GM19328 (cell line): ENCODE measurements at regions not wholly inside any gene's neighbourhood (a gene's known extent, or its start where the extent isn't known, plus 50 kb on each side); places are given as distances from the start of the nearest gene placed in this dataset.
A peak's percentile ranks its signal among the peaks of the same experiment; 100 is the strongest.
"Not testable (repeated sequence)": the region's sequence is repeated elsewhere in the genome, so short reads cannot be mapped to it uniquely, and the experiment has no call there.

Source experiments
- ATAC-seq: cut with Tn5 transposase; IDR thresholded peaks from one replicate; pipeline ENCODE4 v1.9.1; 2021; ENCODE audit warnings: mild to moderate bottlenecking, moderate library complexity; ENCODE audit not compliant: unreplicated experiment

DNA sequence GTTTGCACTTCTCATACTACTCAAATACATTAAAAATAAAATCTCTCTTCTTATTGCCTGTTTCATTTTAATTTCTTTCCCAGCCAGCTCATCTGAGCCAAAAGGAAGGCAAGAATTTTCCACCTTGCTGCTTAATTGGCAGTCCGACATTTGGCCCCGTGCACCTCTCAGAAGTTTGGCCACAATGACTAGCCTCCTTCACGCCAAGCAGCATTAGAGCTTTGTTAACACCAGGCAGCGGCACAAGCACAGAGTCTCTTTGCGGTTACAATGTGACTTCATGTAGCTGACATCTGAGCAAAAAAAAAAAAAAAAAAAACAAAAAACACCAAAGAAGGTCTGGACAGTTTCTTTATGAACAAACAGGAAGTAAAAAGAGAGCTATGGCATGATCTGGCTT, 248.9 kb downstream of the OSR1 start:
- ATAC-seq, result no peak

DNA sequence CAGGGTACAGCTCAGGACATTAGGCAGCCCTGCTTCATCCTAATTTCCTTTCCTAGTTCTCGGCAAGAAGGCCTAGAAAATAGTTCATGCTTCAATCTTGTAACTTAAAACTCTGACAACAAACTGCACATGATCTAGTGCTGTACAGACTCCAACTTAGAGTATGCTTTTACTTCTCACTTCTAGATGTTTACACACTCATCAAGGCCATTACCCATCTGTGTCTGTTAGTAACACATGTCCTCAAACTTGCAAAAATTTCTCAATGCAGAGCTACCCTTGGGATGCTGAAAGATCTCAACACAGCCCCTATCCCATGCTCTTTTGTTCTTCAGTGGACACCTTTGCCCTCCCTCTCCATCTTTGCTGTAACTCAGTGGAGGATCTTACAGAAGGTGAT, 252.0 kb downstream of the OSR1 start:
- ATAC-seq, result no peak

DNA sequence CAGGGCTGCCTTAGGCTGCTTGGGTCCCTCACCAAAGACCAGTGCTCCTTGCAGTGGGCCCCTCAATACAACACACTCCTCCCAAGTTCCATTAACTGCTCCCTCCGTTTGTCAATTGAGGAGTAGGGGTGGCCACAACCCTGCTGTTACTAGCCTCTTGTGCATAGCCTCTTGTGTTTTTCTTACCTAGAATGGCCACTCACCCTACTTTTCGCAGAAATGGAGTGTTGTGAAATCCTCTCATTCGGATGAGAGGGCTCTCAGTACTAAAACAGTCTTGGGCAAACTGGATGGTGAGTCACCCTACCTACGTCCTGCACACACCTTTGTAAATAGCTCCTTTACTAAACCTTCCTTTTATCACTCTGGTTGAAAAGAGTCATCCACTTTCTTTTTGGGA, 253.9 kb downstream of the OSR1 start:
- ATAC-seq, result no peak

DNA sequence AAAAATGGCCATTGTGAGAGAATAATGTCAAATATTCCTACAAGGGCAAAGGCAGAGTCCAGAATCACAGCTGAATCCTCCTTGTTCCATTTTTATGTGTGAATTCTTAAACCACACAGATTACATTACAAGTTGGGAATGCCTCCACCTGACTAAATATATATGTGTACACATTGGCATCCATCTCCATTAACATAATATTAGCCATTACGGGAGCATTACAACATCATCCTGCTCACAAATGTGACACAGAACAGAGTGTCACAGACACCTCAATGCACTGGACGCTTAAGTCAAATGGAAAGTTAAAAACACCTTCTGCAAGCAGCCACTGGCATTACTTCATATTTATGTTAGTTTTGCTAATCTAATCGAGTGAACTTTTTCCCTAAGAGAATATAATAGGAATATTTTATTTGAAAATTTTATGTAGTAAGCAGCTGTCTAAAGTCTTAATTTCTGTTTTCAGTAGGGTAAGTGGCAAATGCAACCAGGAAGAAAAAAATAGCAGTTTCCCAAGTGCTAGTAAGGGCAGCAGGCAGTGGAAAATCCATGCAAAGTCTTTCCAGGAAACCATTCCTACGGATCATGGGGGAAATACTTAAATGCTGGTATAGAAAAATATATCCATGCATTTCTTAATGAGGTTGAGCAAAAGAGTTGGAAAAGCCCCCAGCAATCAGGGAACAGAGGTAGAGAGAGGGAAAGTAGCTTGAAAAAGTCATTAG, 255.6 kb downstream of the OSR1 start:
- no peak for ATAC-seq

DNA sequence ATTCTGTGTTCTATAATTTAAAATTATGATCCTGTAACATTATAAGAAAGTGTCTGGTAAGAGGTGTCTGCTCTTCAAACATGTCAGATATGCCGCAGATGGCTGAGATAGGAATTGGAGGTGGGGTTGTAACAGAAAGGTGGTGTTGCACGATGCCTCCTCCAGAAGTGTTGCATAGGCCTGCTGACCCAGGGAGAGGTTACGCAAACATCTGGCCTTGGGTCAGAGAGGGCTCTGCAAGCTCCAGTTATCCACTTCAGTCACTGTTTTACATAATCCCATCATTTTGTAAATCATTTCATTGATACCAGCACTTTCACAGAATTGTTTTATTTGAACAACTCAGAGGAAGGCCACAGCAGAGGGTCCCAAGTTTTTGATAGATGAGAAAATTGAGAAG, 256.5 kb downstream of the OSR1 start:
- ATAC-seq, result no peak

DNA sequence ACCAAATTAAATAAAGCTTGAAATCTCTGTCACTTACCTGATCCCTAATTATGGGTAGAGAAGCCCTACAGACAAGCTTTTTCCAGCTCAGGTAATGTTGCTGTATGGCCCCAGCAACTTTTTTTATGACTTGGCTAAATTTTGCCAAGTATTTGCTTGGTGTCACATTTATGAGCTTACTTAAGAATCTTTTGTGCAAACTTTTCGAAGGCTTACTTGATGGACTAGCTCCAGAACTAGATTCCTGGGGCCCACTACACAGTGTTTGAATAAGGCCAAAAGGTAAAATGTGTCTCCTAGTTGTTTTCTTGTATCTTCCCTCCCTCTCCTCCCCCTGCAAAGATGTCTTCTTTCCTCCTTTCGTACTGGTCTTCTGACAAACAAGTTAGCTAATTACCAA, 257.9 kb downstream of the OSR1 start:
- no peak for ATAC-seq

DNA sequence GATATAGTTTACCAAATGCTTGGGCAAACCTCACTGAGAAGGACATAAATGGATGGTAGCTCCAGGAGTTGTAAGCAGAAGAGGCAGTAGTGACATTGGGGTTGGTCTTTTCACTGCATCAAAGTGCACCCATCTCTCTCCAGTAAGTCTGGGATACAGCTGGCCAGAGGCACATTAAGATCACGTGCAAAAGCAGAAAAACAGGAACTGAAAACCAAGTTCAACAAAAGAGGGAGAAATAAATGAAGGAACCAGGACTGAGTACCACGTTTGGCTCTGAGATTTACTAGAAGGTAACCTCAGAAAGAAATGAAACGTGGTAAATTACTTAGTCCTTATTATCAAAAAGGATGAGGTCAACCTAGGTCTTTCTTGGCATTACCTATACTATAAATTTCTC, 259.2 kb downstream of the OSR1 start:
- ATAC-seq, result no peak

DNA sequence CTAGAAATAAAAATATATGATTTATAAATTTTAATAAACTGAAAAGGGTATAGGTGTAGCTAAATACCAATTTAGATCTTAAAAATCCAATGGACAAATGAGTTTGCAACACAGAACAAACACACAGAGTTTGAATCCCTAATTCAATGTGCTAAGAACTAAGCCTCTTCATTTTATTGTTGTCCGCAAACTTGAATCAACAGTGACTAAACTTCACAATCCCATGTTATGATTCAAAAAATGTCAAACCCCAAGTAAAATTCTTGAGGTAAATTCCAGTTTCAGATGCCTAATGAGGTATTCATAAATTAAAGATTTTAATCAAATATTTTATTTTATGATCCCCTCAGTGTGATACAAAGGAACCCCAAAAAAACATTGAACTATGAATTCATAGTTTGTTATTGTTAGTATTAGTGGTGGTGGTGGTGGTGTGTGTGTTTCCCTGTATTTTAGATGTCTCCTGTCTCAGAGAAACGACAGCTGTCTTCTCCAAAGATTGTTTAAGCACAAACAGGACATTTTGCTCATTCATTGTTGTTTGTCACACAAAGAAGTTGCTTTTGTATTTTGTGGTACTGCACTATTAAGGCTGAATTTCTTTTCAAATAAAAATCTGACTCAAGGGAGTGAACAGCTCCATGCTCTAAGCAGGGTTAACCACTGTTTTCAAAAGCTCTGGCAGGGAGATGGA, 259.8 kb downstream of the OSR1 start:
- no peak for ATAC-seq

DNA sequence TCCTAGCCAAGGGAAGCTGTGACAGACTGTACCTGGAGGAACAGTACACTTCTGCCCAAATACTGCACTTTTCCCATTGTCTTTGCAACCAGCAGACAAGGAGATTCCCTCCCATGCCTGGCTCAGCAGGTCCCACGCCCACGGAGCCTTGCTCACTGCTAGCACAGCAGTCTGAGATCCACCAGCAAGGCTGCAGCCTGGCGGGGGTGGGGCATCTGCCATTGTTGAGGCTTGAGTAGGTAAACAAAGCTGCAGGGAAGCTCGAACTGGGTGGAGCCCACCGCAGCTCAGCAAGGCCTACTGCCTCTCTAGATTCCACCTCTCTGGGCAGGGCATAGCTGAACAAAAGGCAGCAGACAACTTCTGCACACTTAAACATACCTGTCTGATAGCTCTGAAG, 268.9 kb downstream of the OSR1 start:
- ATAC-seq, result not testable (repeated sequence)

DNA sequence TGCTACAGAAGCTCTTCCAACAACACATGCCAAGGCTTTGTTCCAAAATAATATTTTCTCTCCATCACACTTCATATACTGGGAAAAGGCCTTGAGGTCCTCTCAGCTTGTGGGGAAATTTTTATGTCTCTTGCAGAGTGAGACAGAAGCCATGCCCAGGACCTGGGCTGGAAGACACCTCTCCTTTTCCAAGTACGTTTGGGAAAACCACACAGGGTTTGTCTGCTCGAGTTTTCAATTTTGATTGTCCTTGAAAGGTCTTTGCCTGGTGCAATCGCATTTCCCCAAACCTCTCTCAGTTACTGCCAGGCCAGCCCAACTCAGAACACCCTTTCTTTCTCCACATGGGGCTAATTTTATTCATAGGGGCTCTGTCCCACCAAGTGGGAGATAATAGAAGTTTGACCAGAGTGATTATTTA, 272.2 kb downstream of the OSR1 start:
- no peak for ATAC-seq

DNA sequence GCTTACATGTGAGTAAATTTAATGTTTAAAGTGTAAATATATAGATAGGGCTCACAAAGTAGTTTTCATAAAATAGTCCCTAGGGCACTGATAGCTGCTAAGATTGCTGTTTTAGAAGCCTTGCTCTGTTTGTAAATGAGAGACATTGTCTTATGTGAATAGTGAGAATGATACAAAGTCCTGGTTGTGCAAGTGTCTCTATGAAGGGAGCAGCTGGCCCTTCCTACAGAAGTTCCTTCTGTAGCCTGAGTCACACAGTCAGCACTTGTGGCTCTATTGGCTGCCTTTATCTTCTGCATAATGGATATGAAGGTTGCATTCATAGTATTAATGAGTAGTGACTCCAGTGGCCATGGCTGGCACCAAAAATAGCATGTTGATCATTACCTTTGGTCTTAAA, 279.7 kb downstream of the OSR1 start:
- ATAC-seq, result no peak

DNA sequence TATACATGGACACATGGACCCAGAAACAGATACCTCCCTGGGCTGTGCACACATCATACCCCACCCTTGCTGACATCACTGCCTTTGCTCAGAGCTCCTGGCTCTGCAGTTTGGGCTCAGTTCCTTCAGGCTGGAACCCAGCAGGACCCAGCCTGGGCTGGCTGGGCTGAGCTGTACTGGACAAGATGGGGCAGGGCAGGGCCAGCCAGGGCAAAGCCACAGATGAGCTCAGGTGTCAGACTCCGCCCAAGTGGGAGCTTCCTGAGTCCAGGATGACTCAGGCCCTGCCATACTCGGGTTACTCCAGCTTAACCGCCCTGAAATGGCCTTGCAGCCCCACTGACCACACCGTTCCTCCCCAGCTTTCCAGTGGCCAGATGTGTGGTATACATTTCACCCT, 284.9 kb downstream of the OSR1 start:
- no peak for ATAC-seq

DNA sequence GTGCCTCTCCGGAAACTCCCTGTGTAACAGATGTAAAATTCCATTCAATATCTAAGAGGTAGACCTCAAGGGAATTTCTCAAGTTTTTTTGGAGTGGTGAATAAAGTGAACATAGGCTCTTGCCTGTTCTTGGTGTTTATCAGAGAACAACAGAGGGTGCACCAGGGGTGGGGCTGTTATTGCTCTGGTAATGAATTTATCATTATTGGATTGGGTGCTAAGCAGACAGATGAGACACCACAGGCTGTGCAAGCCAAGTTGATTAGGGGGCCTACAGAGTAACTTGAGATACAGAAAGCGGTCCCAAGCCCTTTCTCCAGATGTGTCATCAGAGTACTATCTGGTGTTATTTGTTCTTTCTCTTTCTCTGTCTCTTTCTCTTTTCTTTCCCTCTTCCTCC, 286.3 kb downstream of the OSR1 start:
- no peak for ATAC-seq

DNA sequence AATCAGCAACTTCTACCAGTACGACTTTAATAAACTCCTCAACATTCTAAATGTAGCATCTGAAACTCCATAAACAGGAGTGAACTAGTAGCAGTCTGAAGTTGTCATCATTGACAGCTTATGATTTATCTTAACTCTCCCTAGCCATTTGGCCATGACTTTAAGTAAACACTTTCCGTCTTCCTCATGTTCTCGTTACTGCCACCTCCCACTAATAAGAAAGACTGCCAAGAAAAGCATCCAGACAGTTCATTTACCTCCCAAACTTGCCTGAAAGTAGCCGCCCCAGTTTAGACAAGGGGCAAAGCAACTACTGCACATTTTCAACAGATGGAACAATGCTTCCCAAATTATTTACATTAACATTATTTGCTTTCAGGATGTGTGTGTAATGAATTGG, 287.5 kb downstream of the OSR1 start:
- ATAC-seq, result no peak

DNA sequence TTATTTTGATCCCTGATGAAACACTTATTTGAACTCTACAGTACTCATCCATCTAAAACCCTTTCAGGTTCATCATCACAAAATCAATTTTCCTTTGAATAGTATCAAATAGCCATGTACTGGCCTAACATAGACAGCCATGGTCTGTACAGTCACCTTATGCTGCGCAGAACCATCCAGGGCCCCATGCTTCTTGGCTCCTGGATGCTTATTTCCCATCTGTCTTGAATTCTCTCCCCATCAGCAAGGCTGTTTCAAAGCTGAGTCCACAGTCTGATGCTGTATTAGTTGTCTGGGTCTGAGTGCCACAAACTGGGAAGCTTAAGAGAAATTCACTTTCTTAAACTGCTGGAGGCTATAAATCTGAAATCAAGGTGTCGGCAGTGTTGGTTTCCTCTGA, 290.2 kb downstream of the OSR1 start:
- ATAC-seq, result no peak

DNA sequence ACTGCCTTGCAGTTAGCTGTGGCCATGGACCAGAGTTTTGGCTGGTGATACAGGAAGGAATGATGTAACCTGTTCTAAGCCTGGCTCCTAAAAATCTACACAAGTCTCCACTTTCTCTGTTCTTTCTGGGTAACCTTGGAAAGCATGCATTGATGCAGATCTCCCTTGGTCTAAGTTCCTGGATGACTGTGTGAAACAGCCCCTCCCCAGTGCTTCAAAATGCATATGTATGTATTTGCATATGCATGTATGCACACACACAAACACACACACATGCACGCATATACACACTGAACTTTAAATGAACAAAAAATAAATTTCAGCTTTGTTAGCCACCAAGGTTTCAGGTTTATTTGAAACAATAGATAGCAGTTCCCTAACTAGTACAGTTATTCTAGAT, 296.1 kb downstream of the OSR1 start:
- ATAC-seq, result no peak

DNA sequence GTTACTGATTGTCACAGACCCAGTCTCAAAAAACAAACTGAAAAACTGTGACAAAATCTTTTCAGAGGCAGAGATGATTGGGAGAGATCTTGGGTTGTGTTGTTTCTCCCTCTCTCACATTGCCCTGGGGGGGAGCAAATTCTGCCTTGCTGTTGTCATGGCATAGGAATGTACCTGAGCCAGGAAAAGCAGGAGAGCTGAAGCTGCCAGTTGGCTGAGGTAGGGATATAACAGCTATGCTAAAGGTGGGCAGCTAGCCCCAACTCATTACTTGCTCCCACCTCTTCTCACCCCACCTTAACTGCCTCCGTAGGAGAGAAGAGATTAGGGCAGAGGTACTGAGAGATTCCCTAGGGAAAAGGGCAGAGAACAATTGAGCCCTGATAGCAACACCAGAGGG, 299.3 kb downstream of the OSR1 start:
- ATAC-seq, result no peak

DNA sequence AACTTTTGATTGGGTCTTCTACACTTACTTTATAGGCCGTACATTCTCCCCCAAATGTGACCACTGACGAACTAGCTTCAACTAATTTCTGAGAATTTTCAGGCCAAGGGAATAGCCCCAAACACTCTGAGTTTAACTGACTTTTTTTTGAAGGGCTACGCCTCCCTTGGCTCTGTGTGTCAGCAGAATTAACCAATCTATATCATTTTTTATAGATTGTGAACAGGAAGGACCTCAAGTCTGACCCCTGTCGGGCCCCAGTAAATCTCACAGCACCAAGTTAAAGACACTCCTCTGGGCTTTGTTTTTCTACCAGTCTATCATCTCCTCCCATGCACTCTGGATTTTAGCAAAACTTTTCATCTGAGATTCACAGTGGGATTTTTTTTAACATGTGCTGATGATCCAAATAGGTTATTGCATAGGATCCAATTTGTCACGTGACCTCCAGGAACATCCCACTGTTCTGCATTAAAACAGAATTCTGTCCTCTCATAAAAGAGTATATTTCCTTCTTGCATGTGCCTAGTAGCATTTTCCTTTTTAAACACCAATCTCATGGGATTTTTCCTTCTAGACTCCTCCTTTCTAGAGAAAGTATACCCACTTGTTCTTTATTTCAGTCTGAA, 307.1 kb downstream of the OSR1 start:
- ATAC-seq, result no peak

DNA sequence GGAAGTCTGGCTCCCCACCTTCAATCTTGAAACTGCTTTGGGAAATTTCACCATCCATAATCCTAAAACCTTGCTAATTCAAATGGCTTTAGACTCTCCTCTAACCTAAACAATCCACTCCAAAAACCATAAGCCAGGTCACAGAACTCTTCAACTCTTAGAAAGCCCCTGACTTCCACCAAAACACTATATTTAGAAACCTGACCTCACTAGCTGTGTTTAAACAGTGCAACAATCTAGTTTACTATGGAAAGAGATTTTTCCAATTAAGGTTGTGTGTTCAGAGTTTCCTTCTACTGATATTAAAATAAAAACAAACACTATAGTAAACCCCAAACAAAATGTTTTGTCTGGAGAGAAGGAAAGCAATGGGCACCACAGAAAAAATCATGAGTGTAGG, 308.1 kb downstream of the OSR1 start:
- no peak for ATAC-seq

DNA sequence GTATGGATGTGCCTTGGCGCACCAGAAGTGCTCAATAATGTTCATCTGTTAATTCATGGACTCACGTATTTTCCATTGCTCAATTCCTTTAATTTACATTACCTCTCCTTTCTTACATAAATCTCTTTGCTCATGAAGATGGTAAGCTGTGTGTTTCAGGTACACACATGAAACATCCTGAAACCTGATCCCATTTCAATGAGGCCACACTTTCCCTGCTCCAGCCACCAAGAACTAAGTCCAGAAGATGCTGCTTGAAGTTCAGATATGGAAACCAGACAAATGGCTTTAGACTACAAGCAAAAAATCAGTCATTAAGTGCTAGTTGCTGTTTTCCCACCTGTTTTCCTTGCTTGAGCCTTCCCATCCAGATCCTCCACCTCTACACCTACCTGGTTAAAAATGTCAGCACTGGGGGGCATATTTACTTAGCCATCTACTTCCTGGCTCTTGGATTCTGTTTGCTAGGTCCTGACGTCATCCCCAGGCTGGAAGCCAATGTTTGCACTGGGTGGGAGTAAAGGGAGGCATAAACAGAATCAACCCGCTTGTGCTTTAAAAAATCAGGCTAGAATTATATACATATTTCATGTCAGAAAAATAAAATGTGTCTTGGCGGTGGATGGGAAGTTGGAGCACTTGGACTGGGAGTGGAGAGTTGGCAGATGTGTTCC, 309.7 kb downstream of the OSR1 start:
- no peak for ATAC-seq

DNA sequence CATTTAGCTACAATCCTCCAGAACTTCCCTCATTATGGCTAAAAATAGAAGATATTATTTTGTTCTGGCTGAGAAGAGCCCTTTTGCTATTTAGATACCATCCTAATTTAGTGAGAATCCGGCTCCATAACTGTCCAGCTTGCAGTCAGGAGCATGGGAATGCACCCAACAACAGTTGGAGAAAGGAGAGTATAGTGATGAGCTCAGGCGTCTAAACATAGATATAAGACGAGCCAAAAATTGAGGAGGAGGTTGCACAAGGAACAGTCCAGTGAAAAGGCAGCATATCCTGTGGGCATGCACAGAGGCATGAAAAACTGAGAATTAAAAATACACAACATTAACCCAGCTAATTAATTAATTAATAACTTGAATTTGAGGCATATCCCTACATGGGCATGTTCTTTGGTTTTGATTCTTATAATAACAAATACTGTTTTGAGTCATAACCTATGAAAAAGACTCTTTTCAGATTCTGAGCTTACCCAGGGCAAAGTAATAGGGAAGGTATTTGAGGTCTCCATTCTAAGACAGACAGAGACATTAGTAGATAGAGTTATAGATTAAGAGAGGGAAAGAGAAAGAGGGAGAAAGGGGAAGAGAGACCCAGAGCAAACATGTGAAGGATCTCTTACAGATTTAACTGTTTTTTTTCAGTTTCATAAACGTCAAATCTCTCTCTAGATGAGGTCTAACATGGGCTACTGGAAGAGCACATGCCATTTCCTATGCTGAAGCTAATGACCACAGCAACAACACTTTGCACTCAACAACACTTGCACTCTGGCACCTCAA, 311.2 kb downstream of the OSR1 start:
- ATAC-seq, result peak; percentile 57
